22Rv1 (cell line): ENCODE measurements at regions not wholly inside any gene's neighbourhood (a gene's known extent, or its start where the extent isn't known, plus 50 kb on each side); places are given as distances from the start of the nearest gene placed in this dataset.

Experiments
- CTCF ChIP-seq: fragments of 450-650 bp; IDR thresholded peaks from 2 replicates; pipeline ENCODE4 v1.5.1; 2017; ENCODE audit warnings: mild to moderate bottlenecking
- ZFX ChIP-seq: fragments of 450-650 bp; IDR thresholded peaks from 2 replicates; pipeline ENCODE4 v1.6.1; 2017; ENCODE audit warnings: antibody characterized with exemption, borderline replicate concordance

DNA sequence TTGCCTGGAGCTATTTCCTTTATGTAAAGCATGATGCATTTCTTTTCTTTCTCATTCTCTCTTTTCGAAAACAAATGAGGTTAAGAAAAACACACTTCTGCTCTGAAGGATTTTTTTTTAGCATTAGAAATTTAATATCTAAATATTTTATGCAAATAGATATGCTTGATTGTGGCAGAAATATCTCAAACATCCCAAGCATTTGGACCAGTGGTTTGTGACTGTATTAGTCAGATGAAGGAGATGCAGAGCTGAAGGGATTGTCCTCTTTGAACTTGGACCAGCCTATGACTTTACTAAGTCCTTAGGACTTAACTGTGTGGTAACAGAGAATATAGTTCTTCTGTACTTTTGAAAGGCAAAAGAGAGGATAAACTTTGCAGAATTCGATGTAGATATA is 335.9 kb upstream of the NT5C1B start:
- TF ChIP-seq CTCF: no peak
- TF ChIP-seq ZFX: no peak
